GM21423 (cell line): ENCODE measurements at regions not wholly inside any gene's neighbourhood (a gene's known extent, or its start where the extent isn't known, plus 50 kb on each side); places are given as distances from the start of the nearest gene placed in this dataset.
"Not testable (repeated sequence)": the region's sequence is repeated elsewhere in the genome, so short reads cannot be mapped to it uniquely, and the experiment has no call there.

Source experiments
- ATAC-seq: cut with Tn5 transposase; IDR thresholded peaks from one replicate; pipeline ENCODE4 v1.9.1; 2021; ENCODE audit warnings: mild to moderate bottlenecking, moderate library complexity; ENCODE audit not compliant: unreplicated experiment

- no peak for ATAC-seq
These were observed 195.6 kb downstream of the TBC1D2B start for GRCh38 chr15:77881950-77882349.

GRCh38 chr15:77881535-77881934 lies 196.0 kb downstream of the TBC1D2B start:
- not testable (repeated sequence) for ATAC-seq

- ATAC-seq = not testable (repeated sequence)
These were observed 198.0 kb downstream of the TBC1D2B start for GRCh38 chr15:77879466-77879865.

DNA sequence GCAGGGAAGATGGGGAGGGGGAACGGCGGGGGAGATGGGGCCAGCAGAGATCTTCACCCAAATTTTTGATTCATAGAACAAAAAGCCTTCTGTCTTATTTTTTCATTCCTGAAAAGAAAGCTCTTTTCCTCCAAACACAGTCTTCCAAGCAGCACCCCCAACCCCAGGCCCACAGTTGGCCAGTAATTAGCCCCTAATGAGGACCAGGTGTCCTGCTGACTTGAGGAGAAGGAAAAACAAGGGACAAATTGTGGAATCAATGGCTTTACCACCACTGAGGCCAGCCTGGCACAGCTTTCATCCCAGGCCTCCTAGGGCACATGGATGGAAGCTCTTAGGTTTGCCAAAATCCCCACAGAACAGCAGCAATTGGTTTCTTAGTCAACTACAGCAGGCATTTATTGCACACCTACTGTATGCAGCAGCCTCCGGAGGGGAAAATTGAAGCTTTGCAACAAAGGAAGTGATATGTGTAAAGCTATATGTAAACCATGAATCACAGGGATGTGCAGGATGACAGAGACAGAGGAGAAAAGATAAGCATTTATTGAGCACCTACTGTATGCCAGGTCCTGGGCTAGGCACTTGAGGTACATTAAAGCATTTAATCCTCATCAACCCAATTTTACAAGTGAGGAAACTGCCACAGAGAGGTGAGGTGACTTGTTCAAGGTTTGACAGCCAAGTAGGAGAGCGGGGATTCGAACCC lies 199.5 kb downstream of the TBC1D2B start:
- no peak for ATAC-seq

DNA sequence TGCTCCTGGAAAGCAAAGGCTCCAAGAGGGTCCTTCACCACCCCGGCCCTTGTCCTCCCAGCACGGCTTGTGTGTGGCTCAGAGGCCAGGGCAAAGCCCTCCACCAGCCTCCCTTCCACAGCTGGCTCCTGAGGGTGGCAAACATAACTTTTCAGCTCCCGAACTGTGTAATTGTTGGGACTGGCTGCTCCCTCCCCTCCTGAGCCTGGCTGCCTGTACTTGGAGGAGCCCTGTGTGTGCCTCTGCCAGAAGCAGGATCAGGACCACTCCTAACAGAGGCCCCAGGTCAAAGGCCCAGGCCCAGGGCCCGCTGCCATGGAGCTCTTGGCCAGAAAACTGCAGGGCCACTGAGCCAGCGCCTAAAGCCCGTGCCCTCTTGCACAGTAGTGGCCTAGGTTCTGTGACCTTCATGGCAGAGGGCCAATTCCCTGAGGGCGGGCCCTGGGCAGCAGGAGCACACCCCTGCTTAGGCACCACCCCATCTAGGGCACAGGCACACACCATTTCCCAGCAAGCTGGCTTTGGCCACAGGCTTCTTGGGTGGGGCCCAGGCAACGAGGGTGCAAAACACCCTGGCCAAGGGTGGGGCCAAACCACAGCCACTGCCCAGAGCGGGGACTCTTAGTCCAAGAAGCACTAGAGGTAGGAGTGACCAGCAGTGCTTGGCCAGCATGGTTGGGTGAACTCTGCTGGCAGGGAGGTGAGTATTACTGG lies 201.2 kb downstream of the TBC1D2B start:
- ATAC-seq = not testable (repeated sequence)

- not testable (repeated sequence) for ATAC-seq
These were observed 202.3 kb downstream of the TBC1D2B start for GRCh38 chr15:77875066-77875721.

GRCh38 chr15:77874063-77874462 lies 203.4 kb downstream of the TBC1D2B start:
- ATAC-seq = no peak

DNA sequence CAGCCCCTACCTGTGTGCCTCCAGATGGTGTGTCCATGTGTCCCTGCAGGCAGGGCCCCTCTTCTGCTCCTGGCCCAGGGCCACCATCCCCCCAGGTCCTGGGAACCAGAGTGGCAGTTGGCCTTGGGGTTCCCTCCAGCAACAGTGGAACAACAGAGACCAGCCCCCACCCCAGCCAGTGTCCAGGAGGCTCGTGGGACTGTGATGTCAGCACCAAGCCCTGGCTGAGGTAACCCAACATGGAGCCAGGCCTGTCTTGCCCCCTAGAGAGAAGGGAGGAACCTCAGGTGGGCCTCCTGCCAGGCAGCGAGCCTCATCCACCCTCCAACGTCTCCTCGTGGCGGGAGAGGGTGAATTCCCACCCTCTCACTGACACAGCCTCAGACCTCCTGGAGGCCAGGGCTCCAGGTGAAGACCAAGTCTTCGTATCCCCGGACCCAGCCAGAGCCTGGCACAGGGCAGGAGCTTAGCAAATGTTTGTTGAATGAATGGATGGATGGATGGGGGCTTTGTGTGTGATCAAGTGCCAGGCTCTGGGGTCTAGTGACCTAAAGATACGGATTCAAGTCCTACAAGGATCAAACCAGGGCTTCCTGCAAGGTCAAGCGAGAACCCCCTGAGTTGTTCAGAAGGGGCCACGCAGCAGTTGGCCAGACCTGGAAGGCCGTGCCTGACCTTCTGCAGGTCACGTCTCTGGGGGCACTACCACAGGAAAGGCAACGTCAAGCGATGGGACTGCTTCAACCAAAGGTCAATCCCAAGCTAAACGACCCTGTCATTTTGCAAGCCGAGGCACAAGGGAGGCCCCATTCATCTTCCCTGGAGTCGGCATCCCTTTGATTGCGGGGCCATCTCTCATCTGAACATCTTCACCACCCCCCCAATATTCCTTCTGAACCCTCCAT lies 204.7 kb downstream of the TBC1D2B start:
- not testable (repeated sequence) for ATAC-seq

DNA sequence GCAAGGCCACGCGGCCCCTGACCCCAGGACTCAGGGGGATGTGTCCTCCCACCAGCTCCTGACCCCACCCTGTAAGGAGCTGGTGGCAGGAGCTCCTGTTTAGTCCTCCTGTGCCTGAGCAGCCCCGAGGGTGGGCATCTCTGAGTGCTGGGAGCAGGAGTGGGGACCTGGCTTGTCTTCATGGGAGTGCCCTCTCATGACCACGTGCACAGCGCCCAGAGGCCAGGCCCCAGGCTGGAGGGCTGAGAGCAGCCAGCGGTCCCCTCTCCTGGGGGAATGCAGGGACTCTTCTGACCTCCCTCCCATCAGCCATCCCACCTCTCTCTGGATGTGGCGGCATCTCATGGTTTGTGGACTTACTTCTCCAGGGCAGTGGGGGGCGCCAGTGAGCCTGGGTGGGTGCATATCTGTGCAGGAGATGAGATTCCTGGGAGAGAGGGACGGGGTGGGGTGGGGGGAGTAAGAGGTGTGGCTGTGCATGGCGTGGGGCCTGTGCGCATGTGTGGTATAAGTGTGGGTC lies 205.6 kb downstream of the TBC1D2B start:
- no peak for ATAC-seq

- no peak for ATAC-seq
These were observed 207.1 kb downstream of the TBC1D2B start for GRCh38 chr15:77870195-77871065.

DNA sequence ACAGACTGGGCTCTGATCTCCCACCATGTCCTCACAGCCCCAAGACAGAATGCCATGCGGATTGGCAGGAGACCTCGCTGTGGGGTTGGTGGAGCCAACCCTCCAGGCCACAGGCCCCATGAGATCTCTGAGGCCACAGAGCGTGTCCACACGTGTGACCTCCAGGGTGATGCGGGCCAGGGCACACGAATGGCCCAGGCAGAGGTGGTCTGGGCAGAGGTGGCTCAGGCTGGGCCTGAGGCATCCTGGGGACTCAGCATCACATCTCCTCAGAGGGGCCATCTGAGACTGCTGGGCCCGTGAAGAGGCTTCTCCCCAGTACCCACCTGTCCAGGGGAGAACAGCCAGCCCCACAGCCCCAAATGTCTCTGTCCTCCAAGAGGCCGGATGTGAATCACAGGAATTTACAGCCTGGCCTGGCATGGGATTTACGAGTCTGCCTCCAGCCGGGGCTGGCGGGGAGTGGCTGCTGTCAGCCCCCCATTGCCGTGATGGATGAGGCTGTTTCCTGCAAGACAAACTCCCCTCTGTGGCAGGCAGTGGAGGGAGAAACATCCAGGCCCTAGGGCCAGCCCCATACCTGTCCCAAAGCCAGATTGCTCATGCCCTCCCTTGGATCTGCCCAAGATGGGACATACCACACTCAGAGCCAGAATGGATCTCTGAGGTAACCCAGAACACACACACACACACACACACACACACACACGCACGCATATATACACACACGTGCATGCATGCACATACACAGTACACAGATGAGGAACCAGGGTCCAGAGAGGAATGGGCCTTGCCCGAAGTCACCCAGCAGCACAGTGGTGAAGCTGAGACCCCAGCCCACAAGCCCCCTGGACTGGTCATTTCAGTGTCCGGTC lies 208.3 kb downstream of the TBC1D2B start:
- ATAC-seq = no peak

DNA sequence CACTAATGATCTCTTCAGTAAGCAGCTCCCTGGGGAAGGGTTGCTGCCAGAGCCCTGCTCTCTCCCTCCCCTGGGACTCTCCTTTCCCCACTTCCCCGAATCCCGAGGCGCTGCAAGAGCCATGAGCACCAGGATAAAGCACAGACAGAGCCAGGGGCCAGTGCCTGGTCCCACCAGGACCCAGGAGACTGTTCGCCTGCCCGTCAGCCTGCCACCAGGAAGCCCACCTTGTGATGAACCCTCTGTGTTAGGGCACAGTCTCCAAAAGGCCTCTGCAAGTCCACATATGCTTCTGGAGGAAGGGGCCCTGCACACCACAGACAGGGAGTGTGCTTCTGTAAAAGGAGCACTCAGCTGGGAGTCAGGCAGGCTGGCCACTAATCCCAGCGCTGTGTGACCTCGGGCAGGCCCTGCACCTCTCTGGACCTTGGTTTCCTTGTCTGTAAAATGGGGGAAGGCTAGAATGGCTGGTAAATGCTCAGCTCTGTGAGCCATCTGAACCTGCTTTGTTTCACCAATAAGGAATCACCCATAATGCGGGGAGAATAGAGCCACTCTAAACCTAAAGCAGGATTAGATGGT lies 209.4 kb downstream of the TBC1D2B start:
- ATAC-seq = not testable (repeated sequence)

DNA sequence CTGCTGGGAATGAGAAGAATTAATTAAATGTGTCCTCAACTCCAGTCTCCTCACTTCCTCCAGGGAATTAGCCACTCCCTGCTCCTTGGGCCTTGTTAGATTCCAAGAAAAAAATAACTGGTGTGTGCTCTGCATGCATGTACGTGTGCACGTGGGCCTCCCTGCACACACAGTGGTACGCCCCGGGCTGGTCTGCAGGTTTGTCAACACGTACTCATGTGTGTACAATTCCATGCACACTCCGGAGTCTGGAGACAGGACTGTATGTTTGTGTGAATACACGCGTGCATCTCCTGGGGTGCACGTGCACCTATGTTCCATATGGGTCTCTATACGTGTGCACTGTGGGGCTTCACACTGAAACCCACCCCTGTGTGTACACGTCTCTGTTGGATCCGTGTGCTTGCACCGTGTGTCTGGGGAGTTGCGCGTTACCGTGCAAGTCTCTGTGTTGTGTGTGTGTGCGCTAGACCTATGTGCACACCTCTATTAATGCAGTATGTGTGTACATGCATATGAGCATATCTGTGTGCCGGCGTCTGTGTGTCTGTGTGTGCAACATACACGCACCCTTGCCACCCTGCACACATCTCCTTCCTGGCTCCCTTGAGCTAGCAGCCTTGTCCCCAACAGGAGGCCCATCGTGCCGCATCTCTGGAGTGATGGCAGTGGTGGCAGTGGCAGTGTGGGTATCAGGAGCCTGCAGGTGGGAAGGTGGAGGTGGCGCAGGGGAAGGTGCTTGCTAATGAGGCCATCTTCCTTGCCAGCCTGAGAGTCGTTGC lies 210.1 kb downstream of the TBC1D2B start:
- no peak for ATAC-seq

DNA sequence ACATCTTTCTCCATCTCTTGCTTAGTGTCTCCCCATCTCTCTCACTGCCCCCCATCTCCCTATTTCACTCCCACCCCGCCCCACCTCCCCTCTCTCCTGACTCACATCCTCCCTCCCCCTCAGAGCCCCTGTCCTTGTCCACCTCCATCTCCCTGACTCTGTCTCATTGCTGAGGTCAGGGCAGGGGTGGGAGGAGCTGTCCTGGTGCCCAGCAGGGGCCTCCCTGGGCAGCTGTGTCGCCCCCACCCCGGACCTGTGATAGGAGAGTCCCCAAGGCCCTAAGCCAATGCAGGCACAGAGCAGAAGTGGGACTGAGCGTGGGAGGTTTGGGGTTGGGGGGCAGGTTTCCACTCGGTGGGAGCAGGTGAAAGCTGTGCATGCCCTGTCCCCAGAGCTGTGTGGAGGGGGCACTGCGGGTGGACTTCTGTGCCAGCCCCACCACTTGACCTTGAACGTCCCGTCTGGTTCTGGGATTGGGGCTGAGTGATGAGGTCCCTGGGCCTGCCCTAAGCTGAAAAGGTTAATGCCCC lies 210.8 kb downstream of the TBC1D2B start:
- no peak for ATAC-seq

- no peak for ATAC-seq
These were observed 211.3 kb downstream of the TBC1D2B start for GRCh38 chr15:77866186-77866585.

DNA sequence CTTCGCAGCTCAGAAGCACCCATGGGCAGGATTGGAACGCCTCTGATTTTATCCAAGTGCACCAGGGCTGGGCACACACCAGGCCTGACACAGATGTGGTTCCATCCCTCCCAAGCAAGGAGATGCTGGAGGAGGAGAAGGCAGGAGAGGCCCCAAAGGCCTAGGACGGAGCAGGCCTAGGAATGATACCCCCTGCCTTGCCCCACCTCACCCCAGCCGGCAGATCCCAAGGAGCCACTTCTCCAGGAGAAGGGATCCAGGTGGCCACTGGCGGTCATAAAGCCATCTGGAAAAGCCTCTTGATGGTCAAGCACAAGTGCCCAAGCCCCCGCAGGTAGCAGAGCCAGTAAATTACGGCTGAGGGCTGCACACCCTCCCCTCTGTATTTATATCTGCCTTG lies 211.8 kb downstream of the TBC1D2B start:
- ATAC-seq = no peak

- ATAC-seq = no peak
These were observed 212.4 kb downstream of the TBC1D2B start for GRCh38 chr15:77865106-77865610.
